GM13976 (cell line): ENCODE measurements at regions not wholly inside any gene's neighbourhood (a gene's known extent, or its start where the extent isn't known, plus 50 kb on each side); places are given as distances from the start of the nearest gene placed in this dataset.

ENCODE experiments used
- DNase-seq: peaks from one replicate; pipeline ENCODE4 v3.0.0; 2012; ENCODE audit warnings: low spot score
- CTCF ChIP-seq: IDR thresholded peaks from 2 replicates; pipeline ENCODE4 v1.5.1; 2012; ENCODE audit warnings: borderline replicate concordance, mild to moderate bottlenecking; ENCODE audit not compliant: insufficient read depth; ENCODE audit errors: extremely low read depth, missing control alignments, control extremely low read depth
- in situ Hi-C: fragments of 300-500 bp; cut with MboI; formaldehyde crosslinking; loops from one replicate; pipeline ENCODE4 v1.12.0; 2022; ENCODE audit warnings: low sequenced_read_pairs, mixed read lengths, inconsistent platforms; ENCODE audit not compliant: unreplicated experiment

GRCh38 chr10:83982812-83983211 lies 156.5 kb upstream of the GHITM start:
- no peak for TF ChIP-seq CTCF
- in situ Hi-C loops, result no loop called here
- DNase-seq, result no peak

GRCh38 chr10:83983578-83984255 lies 155.6 kb upstream of the GHITM start:
- TF ChIP-seq CTCF, result no peak
- DNase-seq, result no peak
- in situ Hi-C loops, result no loop called here

GRCh38 chr10:83984256-83984640 lies 155.1 kb upstream of the GHITM start:
- no peak for TF ChIP-seq CTCF
- DNase-seq, result no peak
- in situ Hi-C loops, result no loop called here

GRCh38 chr10:83986800-83987199 lies 152.5 kb upstream of the GHITM start:
- no peak for DNase-seq
- in situ Hi-C loops, result no loop called here

GRCh38 chr10:83987216-83987615 lies 152.1 kb upstream of the GHITM start:
- TF ChIP-seq CTCF, result no peak
- in situ Hi-C loops, result no loop called here

More at GRCh38 chr10:83986800-83987199, 152.5 kb upstream of the GHITM start:
- no peak for TF ChIP-seq CTCF

GRCh38 chr10:83988435-83988834 lies 150.9 kb upstream of the GHITM start:
- in situ Hi-C loops, result no loop called here
- no peak for TF ChIP-seq CTCF

More at GRCh38 chr10:83987216-83987615, 152.1 kb upstream of the GHITM start:
- DNase-seq, result no peak

More at GRCh38 chr10:83988435-83988834, 150.9 kb upstream of the GHITM start:
- DNase-seq, result no peak
